WTC11 (cell line): ENCODE measurements at regions not wholly inside any gene's neighbourhood (a gene's known extent, or its start where the extent isn't known, plus 50 kb on each side); places are given as distances from the start of the nearest gene placed in this dataset.

Experiments
- CBFB ChIP-seq: sonication (generic); formaldehyde crosslinking; IDR thresholded peaks from 2 replicates; pipeline ENCODE4 v1.8.1; 2022; ENCODE audit warnings: mild to moderate bottlenecking, low read depth, missing genetic modification reagents
- FOXP1 ChIP-seq: sonication (generic); formaldehyde crosslinking; IDR thresholded peaks from 2 replicates; pipeline ENCODE4 v1.8.0; 2022; ENCODE audit warnings: missing genetic modification reagents, mild to moderate bottlenecking, moderate library complexity, borderline replicate concordance
- MXD4 ChIP-seq: fragments of 250-450 bp; sonication (Bioruptor Pico); IDR thresholded peaks from 2 replicates; pipeline ENCODE4 v1.8.0; 2021; ENCODE audit warnings: mild to moderate bottlenecking, moderate library complexity, borderline replicate concordance
- SP1 ChIP-seq: sonication (generic); formaldehyde crosslinking; conservative IDR thresholded peaks from 2 replicates; pipeline ENCODE4 v1.8.1; 2022; ENCODE audit warnings: missing genetic modification reagents
- TEAD4 ChIP-seq: sonication (generic); formaldehyde crosslinking; IDR thresholded peaks from 2 replicates; pipeline ENCODE4 v1.8.0; 2022; ENCODE audit warnings: mild to moderate bottlenecking, missing genetic modification reagents
- TF ChIP-seq, protein P1 (sequence below): fragments of 200-600 bp; IDR thresholded peaks from 2 replicates; pipeline ENCODE4 v1.8.0; 2022; ENCODE audit warnings: antibody characterized with exemption
- TF ChIP-seq, protein P2 (sequence below): sonication (generic); formaldehyde crosslinking; IDR thresholded peaks from 2 replicates; pipeline ENCODE4 v1.8.0; 2022; ENCODE audit warnings: mild to moderate bottlenecking, missing genetic modification reagents
- TF ChIP-seq, protein P3 (sequence below): sonication (generic); formaldehyde crosslinking; conservative IDR thresholded peaks from 2 replicates; pipeline ENCODE4 v1.8.1; 2022; ENCODE audit warnings: mild to moderate bottlenecking, missing genetic modification reagents
- TF ChIP-seq, protein P4 (sequence below): sonication (generic); formaldehyde crosslinking; IDR thresholded peaks from 2 replicates; pipeline ENCODE4 v1.8.1; 2022; ENCODE audit warnings: missing genetic modification reagents, borderline replicate concordance
- TF ChIP-seq, protein P5 (sequence below): sonication (generic); formaldehyde crosslinking; IDR thresholded peaks from 2 replicates; pipeline ENCODE4 v1.8.0; 2022; ENCODE audit warnings: missing genetic modification reagents

DNA sequence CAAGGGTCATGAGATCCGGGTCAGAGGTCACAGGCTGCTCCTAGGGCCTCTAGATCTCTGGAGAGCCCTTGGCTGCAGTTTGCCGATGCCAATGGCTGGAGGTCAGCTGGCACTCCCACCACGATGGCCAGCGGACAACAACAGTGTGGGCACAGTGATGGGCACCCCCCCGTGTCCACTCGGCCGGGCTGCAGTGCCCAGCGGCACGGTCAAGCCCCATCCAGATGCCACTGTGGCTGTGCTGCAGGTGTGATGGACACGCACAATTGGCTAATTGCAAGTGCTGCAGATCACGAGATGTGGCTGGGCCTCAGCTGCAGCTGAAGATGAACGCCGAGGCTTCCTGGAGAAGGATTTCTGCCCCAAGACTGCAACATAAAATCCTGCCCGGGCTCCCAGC is 80.7 kb downstream of the PDGFA start:
- TF ChIP-seq TEAD4: no peak
- TF ChIP-seq, protein P1, sequence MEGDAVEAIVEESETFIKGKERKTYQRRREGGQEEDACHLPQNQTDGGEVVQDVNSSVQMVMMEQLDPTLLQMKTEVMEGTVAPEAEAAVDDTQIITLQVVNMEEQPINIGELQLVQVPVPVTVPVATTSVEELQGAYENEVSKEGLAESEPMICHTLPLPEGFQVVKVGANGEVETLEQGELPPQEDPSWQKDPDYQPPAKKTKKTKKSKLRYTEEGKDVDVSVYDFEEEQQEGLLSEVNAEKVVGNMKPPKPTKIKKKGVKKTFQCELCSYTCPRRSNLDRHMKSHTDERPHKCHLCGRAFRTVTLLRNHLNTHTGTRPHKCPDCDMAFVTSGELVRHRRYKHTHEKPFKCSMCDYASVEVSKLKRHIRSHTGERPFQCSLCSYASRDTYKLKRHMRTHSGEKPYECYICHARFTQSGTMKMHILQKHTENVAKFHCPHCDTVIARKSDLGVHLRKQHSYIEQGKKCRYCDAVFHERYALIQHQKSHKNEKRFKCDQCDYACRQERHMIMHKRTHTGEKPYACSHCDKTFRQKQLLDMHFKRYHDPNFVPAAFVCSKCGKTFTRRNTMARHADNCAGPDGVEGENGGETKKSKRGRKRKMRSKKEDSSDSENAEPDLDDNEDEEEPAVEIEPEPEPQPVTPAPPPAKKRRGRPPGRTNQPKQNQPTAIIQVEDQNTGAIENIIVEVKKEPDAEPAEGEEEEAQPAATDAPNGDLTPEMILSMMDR: no peak
- TF ChIP-seq, protein P2, sequence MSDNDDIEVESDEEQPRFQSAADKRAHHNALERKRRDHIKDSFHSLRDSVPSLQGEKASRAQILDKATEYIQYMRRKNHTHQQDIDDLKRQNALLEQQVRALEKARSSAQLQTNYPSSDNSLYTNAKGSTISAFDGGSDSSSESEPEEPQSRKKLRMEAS (CRISPR knock-in tag): no peak
- TF ChIP-seq FOXP1: no peak
- TF ChIP-seq, protein P3, sequence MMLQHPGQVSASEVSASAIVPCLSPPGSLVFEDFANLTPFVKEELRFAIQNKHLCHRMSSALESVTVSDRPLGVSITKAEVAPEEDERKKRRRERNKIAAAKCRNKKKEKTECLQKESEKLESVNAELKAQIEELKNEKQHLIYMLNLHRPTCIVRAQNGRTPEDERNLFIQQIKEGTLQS (CRISPR knock-in tag): no peak
- TF ChIP-seq MXD4 (CRISPR knock-in tag): no peak
- no peak for TF ChIP-seq CBFB
- TF ChIP-seq SP1 (CRISPR knock-in tag): no peak
- TF ChIP-seq, protein P4, sequence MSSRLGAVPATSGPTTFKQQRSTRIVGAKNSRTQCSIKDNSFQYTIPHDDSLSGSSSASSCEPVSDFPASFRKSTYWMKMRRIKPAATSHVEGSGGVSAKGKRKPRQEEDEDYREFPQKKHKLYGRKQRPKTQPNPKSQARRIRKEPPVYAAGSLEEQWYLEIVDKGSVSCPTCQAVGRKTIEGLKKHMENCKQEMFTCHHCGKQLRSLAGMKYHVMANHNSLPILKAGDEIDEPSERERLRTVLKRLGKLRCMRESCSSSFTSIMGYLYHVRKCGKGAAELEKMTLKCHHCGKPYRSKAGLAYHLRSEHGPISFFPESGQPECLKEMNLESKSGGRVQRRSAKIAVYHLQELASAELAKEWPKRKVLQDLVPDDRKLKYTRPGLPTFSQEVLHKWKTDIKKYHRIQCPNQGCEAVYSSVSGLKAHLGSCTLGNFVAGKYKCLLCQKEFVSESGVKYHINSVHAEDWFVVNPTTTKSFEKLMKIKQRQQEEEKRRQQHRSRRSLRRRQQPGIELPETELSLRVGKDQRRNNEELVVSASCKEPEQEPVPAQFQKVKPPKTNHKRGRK: no peak
- TF ChIP-seq, protein P5, sequence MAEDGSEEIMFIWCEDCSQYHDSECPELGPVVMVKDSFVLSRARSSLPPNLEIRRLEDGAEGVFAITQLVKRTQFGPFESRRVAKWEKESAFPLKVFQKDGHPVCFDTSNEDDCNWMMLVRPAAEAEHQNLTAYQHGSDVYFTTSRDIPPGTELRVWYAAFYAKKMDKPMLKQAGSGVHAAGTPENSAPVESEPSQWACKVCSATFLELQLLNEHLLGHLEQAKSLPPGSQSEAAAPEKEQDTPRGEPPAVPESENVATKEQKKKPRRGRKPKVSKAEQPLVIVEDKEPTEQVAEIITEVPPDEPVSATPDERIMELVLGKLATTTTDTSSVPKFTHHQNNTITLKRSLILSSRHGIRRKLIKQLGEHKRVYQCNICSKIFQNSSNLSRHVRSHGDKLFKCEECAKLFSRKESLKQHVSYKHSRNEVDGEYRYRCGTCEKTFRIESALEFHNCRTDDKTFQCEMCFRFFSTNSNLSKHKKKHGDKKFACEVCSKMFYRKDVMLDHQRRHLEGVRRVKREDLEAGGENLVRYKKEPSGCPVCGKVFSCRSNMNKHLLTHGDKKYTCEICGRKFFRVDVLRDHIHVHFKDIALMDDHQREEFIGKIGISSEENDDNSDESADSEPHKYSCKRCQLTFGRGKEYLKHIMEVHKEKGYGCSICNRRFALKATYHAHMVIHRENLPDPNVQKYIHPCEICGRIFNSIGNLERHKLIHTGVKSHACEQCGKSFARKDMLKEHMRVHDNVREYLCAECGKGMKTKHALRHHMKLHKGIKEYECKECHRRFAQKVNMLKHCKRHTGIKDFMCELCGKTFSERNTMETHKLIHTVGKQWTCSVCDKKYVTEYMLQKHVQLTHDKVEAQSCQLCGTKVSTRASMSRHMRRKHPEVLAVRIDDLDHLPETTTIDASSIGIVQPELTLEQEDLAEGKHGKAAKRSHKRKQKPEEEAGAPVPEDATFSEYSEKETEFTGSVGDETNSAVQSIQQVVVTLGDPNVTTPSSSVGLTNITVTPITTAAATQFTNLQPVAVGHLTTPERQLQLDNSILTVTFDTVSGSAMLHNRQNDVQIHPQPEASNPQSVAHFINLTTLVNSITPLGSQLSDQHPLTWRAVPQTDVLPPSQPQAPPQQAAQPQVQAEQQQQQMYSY (CRISPR knock-in tag): no peak
